Cardiac fibroblast (primary cell): ENCODE measurements at regions not wholly inside any gene's neighbourhood (a gene's known extent, or its start where the extent isn't known, plus 50 kb on each side); places are given as distances from the start of the nearest gene placed in this dataset.

Experiments used
- DNase-seq, 2 donors: peaks; one replicate each; pipeline versions ENCODE4 v3.0.0 to v3.0.0-alpha.2; 2010; ENCODE audit warnings: low read depth in 2 of 2
- H3K4me3 ChIP-seq, 2 donors: replicated peaks in 1 of 2; 1 replicate in 1 of 2; 2 replicates in 1 of 2; pipeline ENCODE4 v1.5.1; 2011; ENCODE audit warnings: low read depth in 2 of 2, low read length in 2 of 2, mild to moderate bottlenecking in 2 of 2, moderate library complexity in 1 of 2
- TF ChIP-seq, protein P1 (sequence below): IDR thresholded peaks from one replicate; pipeline ENCODE4 v1.5.1; 2011; ENCODE audit warnings: low read depth, mild to moderate bottlenecking, low read length, inconsistent platforms

DNA sequence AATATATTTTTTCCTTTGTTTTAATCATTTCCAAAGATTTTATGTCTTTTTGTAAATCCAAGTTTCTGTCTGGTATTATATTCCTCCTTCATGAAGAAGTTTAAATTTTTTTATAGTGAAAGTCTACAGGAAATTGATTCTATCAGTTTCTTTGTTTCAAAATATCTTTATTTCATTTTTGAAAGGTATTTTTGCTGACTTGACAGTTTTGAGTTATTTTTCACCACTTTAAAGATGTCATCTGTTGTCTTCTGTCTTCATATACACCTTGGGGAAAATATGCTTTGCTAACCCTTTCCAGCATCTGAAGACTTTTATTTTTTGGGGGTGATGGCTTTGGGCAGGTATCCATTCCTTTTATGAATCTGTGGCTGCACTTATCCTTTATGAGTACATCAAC, 164.4 kb upstream of the EPHA5 start:
- no peak for DNase-seq
- H3K4me3 ChIP-seq, result no peak overlapping the region
- TF ChIP-seq, protein P1, sequence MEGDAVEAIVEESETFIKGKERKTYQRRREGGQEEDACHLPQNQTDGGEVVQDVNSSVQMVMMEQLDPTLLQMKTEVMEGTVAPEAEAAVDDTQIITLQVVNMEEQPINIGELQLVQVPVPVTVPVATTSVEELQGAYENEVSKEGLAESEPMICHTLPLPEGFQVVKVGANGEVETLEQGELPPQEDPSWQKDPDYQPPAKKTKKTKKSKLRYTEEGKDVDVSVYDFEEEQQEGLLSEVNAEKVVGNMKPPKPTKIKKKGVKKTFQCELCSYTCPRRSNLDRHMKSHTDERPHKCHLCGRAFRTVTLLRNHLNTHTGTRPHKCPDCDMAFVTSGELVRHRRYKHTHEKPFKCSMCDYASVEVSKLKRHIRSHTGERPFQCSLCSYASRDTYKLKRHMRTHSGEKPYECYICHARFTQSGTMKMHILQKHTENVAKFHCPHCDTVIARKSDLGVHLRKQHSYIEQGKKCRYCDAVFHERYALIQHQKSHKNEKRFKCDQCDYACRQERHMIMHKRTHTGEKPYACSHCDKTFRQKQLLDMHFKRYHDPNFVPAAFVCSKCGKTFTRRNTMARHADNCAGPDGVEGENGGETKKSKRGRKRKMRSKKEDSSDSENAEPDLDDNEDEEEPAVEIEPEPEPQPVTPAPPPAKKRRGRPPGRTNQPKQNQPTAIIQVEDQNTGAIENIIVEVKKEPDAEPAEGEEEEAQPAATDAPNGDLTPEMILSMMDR, result no peak

DNA sequence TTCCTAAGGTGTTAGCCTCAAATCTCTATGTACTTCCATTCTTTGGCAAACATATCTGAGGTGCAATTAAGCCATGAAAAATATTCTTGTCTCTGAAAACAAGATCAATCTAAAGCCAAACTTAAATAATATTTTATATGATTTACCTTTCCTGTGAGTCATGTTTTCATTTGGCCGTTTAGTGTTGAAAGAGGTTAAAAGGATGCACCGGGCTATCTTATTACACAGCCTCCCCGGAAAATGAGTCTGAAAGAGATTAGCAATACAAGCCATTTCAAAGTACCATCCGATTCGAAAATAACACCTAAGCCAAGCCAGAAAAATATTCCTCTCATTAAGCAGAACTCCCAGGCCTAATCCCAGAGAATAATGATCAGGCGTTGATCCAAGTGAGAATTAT, 161.5 kb upstream of the EPHA5 start:
- DNase-seq, result no peak
- TF ChIP-seq, protein P1, result no peak
- H3K4me3 ChIP-seq, result no peak overlapping the region

DNA sequence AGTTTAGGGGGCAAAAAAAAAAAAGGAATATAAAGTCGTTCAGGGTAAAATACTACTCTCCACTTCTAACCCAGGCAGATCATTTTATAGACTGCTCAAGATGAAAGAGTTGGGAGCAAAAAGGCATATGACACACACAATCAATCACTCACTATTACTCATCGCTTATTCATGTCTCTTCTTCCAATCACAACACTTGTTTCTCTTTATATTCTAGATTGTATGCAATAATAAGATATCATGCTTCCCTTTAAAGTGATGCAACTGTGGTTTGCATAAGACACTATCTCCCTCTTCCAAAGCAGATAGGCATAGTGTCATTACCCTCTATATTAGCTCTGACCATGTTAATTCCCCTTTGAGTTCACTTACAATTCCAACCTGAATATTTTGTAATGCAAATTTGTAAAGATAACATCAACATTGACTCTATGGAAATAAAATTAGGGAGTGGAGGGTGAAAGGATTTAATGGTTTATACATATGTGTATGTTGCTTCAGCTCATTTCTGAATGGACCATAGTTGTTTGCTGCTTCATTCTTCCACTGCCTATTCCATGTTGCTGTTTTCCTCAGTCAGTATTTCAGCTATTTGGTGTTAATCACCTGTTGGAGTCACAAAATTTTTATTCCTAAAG, 154.9 kb upstream of the EPHA5 start:
- DNase-seq, result peak; percentile 1 to 22
- H3K4me3 ChIP-seq, result no peak overlapping the region
- TF ChIP-seq, protein P1, result no peak

DNA sequence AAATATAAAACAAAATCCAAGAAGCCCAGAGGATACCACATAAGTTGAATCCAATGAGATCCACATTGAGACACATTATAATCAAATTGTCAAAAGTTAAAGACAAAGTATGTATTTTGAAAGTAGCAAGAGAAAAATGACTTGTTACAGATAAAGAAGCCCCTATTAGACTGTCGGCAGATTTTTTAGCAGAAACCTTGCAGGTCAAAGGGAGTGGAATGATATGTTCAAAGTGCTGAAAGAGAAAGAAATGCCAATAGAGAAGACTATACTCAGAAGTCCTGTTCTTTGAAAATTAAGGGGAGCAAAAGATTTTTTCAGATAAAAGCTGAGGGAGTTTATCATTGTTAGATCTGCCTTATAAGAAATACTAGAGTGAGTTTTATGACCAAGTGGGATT, 148.9 kb upstream of the EPHA5 start:
- TF ChIP-seq, protein P1, result no peak
- no peak for DNase-seq

DNA sequence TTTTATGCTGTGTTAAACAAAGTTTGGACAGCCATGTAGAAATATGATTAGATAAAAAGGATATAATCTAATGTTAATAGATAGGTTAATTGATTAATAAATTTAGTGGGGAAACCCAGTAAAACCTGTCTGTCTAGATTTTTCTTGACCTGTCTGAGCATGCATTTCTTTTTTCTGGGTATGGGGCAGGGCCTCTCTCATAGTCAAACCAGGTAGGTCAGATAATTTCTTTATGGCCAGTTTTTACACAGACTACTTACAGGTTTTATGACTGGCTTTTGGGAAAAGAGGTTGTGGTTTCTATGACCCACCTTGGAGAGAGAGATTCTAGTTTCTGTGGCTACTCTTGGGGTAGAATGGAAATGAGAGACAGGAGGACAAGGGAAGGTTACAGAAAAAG, 135.6 kb upstream of the EPHA5 start:
- no peak overlapping the region for H3K4me3 ChIP-seq
- TF ChIP-seq, protein P1, result no peak
- DNase-seq, result no peak

More for the DNA sequence above, 148.9 kb upstream of the EPHA5 start:
- H3K4me3 ChIP-seq, result no peak overlapping the region

DNA sequence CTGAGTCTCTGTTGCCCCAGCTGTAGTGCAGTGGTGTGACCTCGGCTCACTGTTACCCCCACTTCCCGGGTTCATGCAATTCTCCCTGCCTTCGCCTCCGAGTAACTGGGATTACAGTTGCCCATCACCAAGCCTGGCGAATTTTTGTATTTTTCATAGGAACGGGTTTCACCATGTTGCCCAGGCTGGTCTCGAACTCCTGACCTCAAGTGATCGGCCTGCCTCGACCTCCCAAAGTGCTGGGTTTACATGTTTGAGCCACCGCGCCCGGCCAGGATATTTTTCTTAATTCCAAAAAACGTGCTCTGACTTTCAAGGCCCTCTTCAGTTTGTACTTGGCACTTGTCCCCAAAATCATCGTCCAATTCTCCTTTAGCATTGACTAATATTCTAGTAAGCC, 129.2 kb upstream of the EPHA5 start:
- TF ChIP-seq, protein P1, result no peak
- no peak overlapping the region for H3K4me3 ChIP-seq
- no peak for DNase-seq

DNA sequence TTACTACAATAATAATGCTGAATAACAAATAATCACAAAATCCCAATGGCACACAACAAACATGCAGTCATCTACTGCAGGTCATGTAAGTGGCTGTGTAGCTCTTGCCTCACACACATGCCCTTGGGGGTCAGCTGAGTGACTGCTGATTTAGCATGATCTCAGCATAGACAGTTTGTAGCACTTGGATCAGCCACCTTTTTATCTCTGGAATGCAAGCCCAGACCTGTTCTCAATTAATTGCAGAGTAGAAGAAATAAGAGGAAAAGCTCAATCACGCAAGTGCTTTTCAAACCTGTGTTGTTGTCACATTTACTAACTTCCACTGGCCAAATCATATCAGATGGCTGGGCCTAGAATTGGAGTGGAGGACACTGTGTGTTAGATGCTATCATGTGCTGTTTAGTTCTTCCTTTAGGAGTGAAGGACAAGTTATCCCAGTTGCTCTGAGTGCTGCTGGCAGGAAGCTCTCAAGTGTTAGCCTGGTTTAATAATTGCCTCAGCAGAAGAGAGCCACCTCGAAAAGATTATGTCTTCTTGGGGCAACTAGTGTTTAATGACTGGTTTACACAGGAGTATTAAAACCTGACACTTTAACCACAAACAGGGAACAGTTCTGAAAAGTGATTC, 128.3 kb upstream of the EPHA5 start:
- H3K4me3 ChIP-seq, result no peak overlapping the region
- no peak for DNase-seq
- TF ChIP-seq, protein P1, result no peak
